Fibroblast of lung (primary cell): ENCODE measurements at regions not wholly inside any gene's neighbourhood (a gene's known extent, or its start where the extent isn't known, plus 50 kb on each side); places are given as distances from the start of the nearest gene placed in this dataset.

ENCODE experiments used
- DNase-seq, 2 donors: peaks; one replicate each; pipeline versions ENCODE4 v3.0.0 to v3.0.0-alpha.2; 2010; ENCODE audit warnings: low read depth in 2 of 2
- H2AFZ ChIP-seq: 2 replicates; pipeline ENCODE4 v1.5.1; 2012; ENCODE audit warnings: low read length, control low read depth, inconsistent platforms
- H3K27ac ChIP-seq: 2 replicates; pipeline ENCODE4 v1.5.1; 2011; ENCODE audit warnings: low read length, control low read depth; ENCODE audit not compliant: insufficient read depth
- H3K27me3 ChIP-seq: 2 replicates; pipeline ENCODE4 v1.5.1; 2011; ENCODE audit warnings: mild to moderate bottlenecking, low read length; ENCODE audit not compliant: control insufficient read depth, insufficient read depth
- H3K36me3 ChIP-seq: 2 replicates; pipeline ENCODE4 v1.5.1; 2011; ENCODE audit warnings: low read length; ENCODE audit not compliant: control insufficient read depth, insufficient read depth
- H3K4me1 ChIP-seq: 2 replicates; pipeline ENCODE4 v1.5.1; 2011; ENCODE audit warnings: low read length; ENCODE audit not compliant: control insufficient read depth, insufficient read depth; ENCODE audit errors: extremely low read depth
- H3K4me2 ChIP-seq: 2 replicates; pipeline ENCODE4 v1.5.1; 2011; ENCODE audit warnings: low read length, control low read depth; ENCODE audit not compliant: insufficient read depth; ENCODE audit errors: extremely low read depth
- H3K4me3 ChIP-seq, 4 experiments: fragments of 200-600 bp in 1 of 4; sonication (generic) in 1 of 4; replicated peaks in 1 of 4; 2 replicates each; pipeline ENCODE4 v1.5.1; 2011 to 2016; ENCODE audit warnings: low read length in 4 of 4, low read depth in 3 of 4, mild to moderate bottlenecking in 3 of 4, control low read depth in 2 of 4, inconsistent platforms in 1 of 4, mixed read lengths in 1 of 4; ENCODE audit not compliant: insufficient read depth in 1 of 4; ENCODE audit errors: control extremely low read depth in 1 of 4
- H3K79me2 ChIP-seq: 2 replicates; pipeline ENCODE4 v1.5.1; 2012; ENCODE audit warnings: mild to moderate bottlenecking, low read length, inconsistent platforms; ENCODE audit not compliant: control insufficient read depth, insufficient read depth
- H3K9ac ChIP-seq: 2 replicates; pipeline ENCODE4 v1.5.1; 2011; ENCODE audit warnings: mild to moderate bottlenecking, low read length, control low read depth; ENCODE audit not compliant: insufficient read depth
- H3K9me3 ChIP-seq: 2 replicates; pipeline ENCODE4 v1.5.1; 2012; ENCODE audit warnings: low read depth, low read length; ENCODE audit not compliant: control insufficient read depth, insufficient read depth
- H4K20me1 ChIP-seq: 2 replicates; pipeline ENCODE4 v1.5.1; 2011; ENCODE audit warnings: low read length; ENCODE audit not compliant: control insufficient read depth, insufficient read depth; ENCODE audit errors: extremely low read depth
- CTCF ChIP-seq, 2 donors: IDR thresholded peaks in 1 of 2; conservative IDR thresholded peaks in 1 of 2; 1 replicate in 1 of 2; 2 replicates in 1 of 2; pipeline ENCODE4 v1.5.1; 2011 to 2012; ENCODE audit warnings: low read length in 2 of 2, control low read depth in 1 of 2, inconsistent platforms in 1 of 2, low read depth in 1 of 2, mild to moderate bottlenecking in 1 of 2
- EZH2 ChIP-seq: IDR thresholded peaks from 2 replicates; pipeline ENCODE4 v1.5.1; 2012; ENCODE audit warnings: low read length, control low read depth, mild to moderate bottlenecking; ENCODE audit errors: missing control alignments

- TF ChIP-seq EZH2 (no peak), CTCF (conservative IDR thresholded peaks at IDR 0.05 in 1 of 2, IDR thresholded peaks at IDR 0.05 in 1 of 2; ENCODE audit: low read depth in 1 of 2, low read length in 2 of 2) (no peak)
- H3K4me2 ChIP-seq = no peak overlapping the region
- DNase-seq = no peak
- H3K27ac ChIP-seq = no peak overlapping the region
- H3K9me3 ChIP-seq = no peaks in the 10 kb centered on the region
- H3K9ac ChIP-seq = no peak overlapping the region
- H3K4me1 ChIP-seq = no peaks in the 10 kb centered on the region
- H3K79me2 ChIP-seq = no peaks in the 10 kb centered on the region
- H3K27me3 ChIP-seq = no peaks in the 10 kb centered on the region
- H2AFZ ChIP-seq = no peak overlapping the region
- H3K4me3 ChIP-seq = no peak overlapping the region
- no peaks in the 10 kb centered on the region for H3K36me3 ChIP-seq
- H4K20me1 ChIP-seq = no peaks in the 10 kb centered on the region
Measured at GRCh38 chr1:244205906-244206305, 154.8 kb downstream of the ZBTB18 start.

GRCh38 chr1:244207042-244207934, 156.2 kb downstream of the ZBTB18 start:
- peak; percentile 62 to 76 for DNase-seq
- no peak overlapping the region for H3K4me3 ChIP-seq
- TF ChIP-seq CTCF (conservative IDR thresholded peaks at IDR 0.05 in 1 of 2, IDR thresholded peaks at IDR 0.05 in 1 of 2; ENCODE audit: low read depth in 1 of 2, low read length in 2 of 2) (no peak), EZH2 (no peak)
- H3K9ac ChIP-seq = no peak overlapping the region
- no peaks in the 10 kb centered on the region for H3K9me3 ChIP-seq
- H3K4me2 ChIP-seq = no peak overlapping the region
- no peaks in the 10 kb centered on the region for H3K36me3 ChIP-seq
- no peaks in the 10 kb centered on the region for H4K20me1 ChIP-seq
- H3K27ac ChIP-seq = no peak overlapping the region
- H3K4me1 ChIP-seq = no peaks in the 10 kb centered on the region
- H2AFZ ChIP-seq = no peak overlapping the region
- H3K79me2 ChIP-seq = no peaks in the 10 kb centered on the region
- H3K27me3 ChIP-seq = no peaks in the 10 kb centered on the region

GRCh38 chr1:244207935-244208244, 156.8 kb downstream of the ZBTB18 start:
- H3K36me3 ChIP-seq = no peaks in the 10 kb centered on the region
- H3K79me2 ChIP-seq = no peaks in the 10 kb centered on the region
- TF ChIP-seq CTCF (conservative IDR thresholded peaks at IDR 0.05 in 1 of 2, IDR thresholded peaks at IDR 0.05 in 1 of 2; ENCODE audit: low read depth in 1 of 2, low read length in 2 of 2) = no peak
- no peaks in the 10 kb centered on the region for H3K27me3 ChIP-seq
- H3K4me2 ChIP-seq = no peak overlapping the region
- H3K27ac ChIP-seq = no peak overlapping the region
- no peak overlapping the region for H3K9ac ChIP-seq
- DNase-seq = peak in 1 of 2 donors; percentile 45
- H2AFZ ChIP-seq = no peak overlapping the region
- no peaks in the 10 kb centered on the region for H4K20me1 ChIP-seq
- H3K4me1 ChIP-seq = no peaks in the 10 kb centered on the region
- H3K9me3 ChIP-seq = no peaks in the 10 kb centered on the region
- no peak overlapping the region for H3K4me3 ChIP-seq
